Peyer's patch (tissue), 4 donors: ENCODE measurements at regions not wholly inside any gene's neighbourhood (a gene's known extent, or its start where the extent isn't known, plus 50 kb on each side); places are given as distances from the start of the nearest gene placed in this dataset.

ENCODE experiments used
- DNase-seq, 3 donors: peaks; one replicate each; pipeline ENCODE4 v3.0.0-alpha.2; 2017 to 2019
- H3K27ac ChIP-seq, 4 donors: fragments of 200-600 bp; sonication (generic); one replicate each; pipeline ENCODE4 v1.5.1; 2016 to 2019
- H3K27me3 ChIP-seq, 2 donors: fragments of 200-600 bp; sonication (generic); one replicate each; pipeline ENCODE4 v1.5.1; 2019
- H3K36me3 ChIP-seq, 3 donors: fragments of 200-600 bp; sonication (generic); one replicate each; pipeline ENCODE4 v1.5.1; 2016 to 2019
- H3K4me1 ChIP-seq, 4 donors: fragments of 200-600 bp; sonication (generic); one replicate each; pipeline ENCODE4 v1.5.1; 2016 to 2019
- H3K4me3 ChIP-seq, 4 donors: fragments of 200-600 bp; sonication (generic); 1 replicate in 3 of 4; 2 replicates in 1 of 4; pipeline ENCODE4 v1.5.1; 2016 to 2019; ENCODE audit warnings: mild to moderate bottlenecking in 1 of 4
- H3K9me3 ChIP-seq, 4 donors: fragments of 200-600 bp; sonication (generic); one replicate each; pipeline ENCODE4 v1.5.1; 2016 to 2019; ENCODE audit warnings: mild to moderate bottlenecking in 1 of 4
- CTCF ChIP-seq, 6 experiments: fragments of 450-650 bp in 4 of 6; fragments of 200-600 bp in 2 of 6; sonication (generic) in 1 of 6; IDR thresholded peaks; one replicate each; pipeline ENCODE4 v1.5.1; 2017 to 2019; ENCODE audit warnings: antibody characterized with exemption in 6 of 6, mild to moderate bottlenecking in 3 of 6, moderate library complexity in 1 of 6
- POLR2A ChIP-seq, 2 donors: fragments of 450-650 bp; IDR thresholded peaks; one replicate each; pipeline ENCODE4 v1.5.1; 2017; ENCODE audit warnings: antibody characterized with exemption in 2 of 2, mild to moderate bottlenecking in 2 of 2, moderate library complexity in 2 of 2

- Histone ChIP-seq H3K27ac (no peak overlapping the region), H3K27me3 (no peaks in the 10 kb centered on the region), H3K9me3 (no peaks in the 10 kb centered on the region), H3K4me1 (no peaks in the 10 kb centered on the region), H3K36me3 (no peaks in the 10 kb centered on the region), H3K4me3 (no peak overlapping the region)
- TF ChIP-seq CTCF (IDR thresholded peaks at IDR 0.05) (no peak), POLR2A (IDR thresholded peaks at IDR 0.05) (no peak)
- DNase-seq: no peak
Measured at GRCh38 chr7:51982653-51983052, 666.0 kb upstream of the COBL start.

DNA sequence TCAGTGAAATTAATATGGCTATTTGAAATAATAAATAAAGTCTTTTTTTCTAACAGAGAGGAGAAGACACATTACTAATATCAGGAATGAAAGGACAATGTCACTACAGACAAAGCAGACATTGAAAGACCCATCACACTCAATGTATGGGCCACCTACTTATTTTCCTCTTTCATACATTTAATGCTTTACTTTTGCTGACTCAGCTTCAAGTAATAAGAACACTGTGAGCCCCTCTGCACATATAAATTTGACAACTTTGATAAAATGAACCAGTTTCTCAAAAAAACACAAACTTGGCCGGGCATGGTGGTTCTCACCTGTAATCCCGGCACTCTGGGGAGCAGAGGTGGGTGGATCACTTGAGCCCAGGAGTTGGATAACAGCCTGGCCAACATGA lies 664.2 kb upstream of the COBL start:
- DNase-seq: no peak
- TF ChIP-seq POLR2A (IDR thresholded peaks at IDR 0.05) (no peak), CTCF (IDR thresholded peaks at IDR 0.05) (no peak)

DNA sequence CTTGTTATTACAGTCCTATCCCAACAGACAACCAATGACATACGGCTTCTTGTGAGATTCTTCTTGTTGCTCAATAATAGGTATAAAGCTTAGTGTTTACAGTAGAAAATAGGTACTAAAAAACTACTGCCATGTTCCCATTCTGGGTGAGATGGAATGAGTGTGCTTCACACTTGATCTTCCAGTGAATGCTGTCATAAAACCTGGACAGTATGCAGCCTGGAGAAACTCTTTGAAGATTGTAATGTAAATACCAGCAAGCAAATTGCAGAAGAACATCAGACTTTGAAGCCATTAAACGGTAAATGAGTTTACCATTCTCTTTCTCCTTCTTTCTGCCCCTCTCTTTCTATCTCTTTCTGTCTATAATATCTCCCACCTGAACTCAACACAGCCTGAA lies 663.7 kb upstream of the COBL start:
- Histone ChIP-seq H3K36me3 (no peaks in the 10 kb centered on the region), H3K4me1 (no peaks in the 10 kb centered on the region), H3K27me3 (no peaks in the 10 kb centered on the region), H3K4me3 (no peak overlapping the region), H3K27ac (no peak overlapping the region), H3K9me3 (no peaks in the 10 kb centered on the region)
- no peak for TF ChIP-seq POLR2A (IDR thresholded peaks at IDR 0.05)
- no peak for TF ChIP-seq CTCF (IDR thresholded peaks at IDR 0.05)
- DNase-seq: no peak

More for the DNA sequence above, 664.2 kb upstream of the COBL start:
- no peaks in the 10 kb centered on the region for H3K36me3 ChIP-seq
- H3K9me3 ChIP-seq: no peaks in the 10 kb centered on the region
- no peak overlapping the region for H3K4me3 ChIP-seq
- no peaks in the 10 kb centered on the region for H3K4me1 ChIP-seq
- no peak overlapping the region for H3K27ac ChIP-seq
- H3K27me3 ChIP-seq: no peaks in the 10 kb centered on the region

GRCh38 chr7:51977913-51978312 lies 661.3 kb upstream of the COBL start:
- Histone ChIP-seq H3K27me3 (no peaks in the 10 kb centered on the region), H3K4me3 (no peak overlapping the region), H3K27ac (no peak overlapping the region), H3K36me3 (no peaks in the 10 kb centered on the region), H3K9me3 (no peaks in the 10 kb centered on the region), H3K4me1 (no peaks in the 10 kb centered on the region)
- no peak for TF ChIP-seq POLR2A (IDR thresholded peaks at IDR 0.05)
- TF ChIP-seq CTCF (IDR thresholded peaks at IDR 0.05): no peak
- no peak for DNase-seq

GRCh38 chr7:51973939-51974338 lies 657.3 kb upstream of the COBL start:
- no peak overlapping the region for H3K4me3 ChIP-seq
- no peaks in the 10 kb centered on the region for H3K4me1 ChIP-seq
- H3K27ac ChIP-seq: no peak overlapping the region
- no peaks in the 10 kb centered on the region for H3K36me3 ChIP-seq
- DNase-seq: no peak
- TF ChIP-seq CTCF (IDR thresholded peaks at IDR 0.05) (no peak), POLR2A (IDR thresholded peaks at IDR 0.05) (no peak)
- no peaks in the 10 kb centered on the region for H3K9me3 ChIP-seq
- H3K27me3 ChIP-seq: no peaks in the 10 kb centered on the region

DNA sequence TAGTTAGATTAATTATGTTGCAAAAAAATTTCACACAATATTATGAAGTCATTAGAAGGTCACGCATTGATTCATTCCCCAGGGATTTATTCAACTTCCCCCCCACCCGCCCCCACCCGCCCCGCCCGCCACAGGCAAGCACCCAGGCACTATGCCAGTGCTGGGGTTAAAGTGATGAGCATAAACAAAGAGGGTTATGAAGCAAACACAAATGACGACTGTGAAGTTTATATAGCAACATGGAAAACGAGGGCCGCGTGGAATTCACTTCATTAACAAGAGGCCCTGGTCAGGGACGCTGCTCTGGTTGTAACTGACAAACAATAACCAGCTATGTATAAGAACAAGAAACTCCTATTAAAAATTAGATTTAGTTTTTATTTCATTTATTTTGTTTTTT lies 656.5 kb upstream of the COBL start:
- no peaks in the 10 kb centered on the region for H3K36me3 ChIP-seq
- H3K27ac ChIP-seq: no peak overlapping the region
- no peaks in the 10 kb centered on the region for H3K27me3 ChIP-seq
- no peaks in the 10 kb centered on the region for H3K9me3 ChIP-seq
- DNase-seq: no peak
- TF ChIP-seq POLR2A (IDR thresholded peaks at IDR 0.05) (no peak), CTCF (IDR thresholded peaks at IDR 0.05) (no peak)
- no peak overlapping the region for H3K4me3 ChIP-seq
- no peaks in the 10 kb centered on the region for H3K4me1 ChIP-seq
